Neural cell (in vitro differentiated cells): ENCODE measurements at regions not wholly inside any gene's neighbourhood (a gene's known extent, or its start where the extent isn't known, plus 50 kb on each side); places are given as distances from the start of the nearest gene placed in this dataset.

Source experiments
- POLR2AphosphoS5 ChIP-seq: IDR thresholded peaks from 2 replicates; pipeline ENCODE4 v1.6.1; 2012
- TF ChIP-seq, protein P1 (sequence below): fragments of 450-650 bp; IDR thresholded peaks from 2 replicates; pipeline ENCODE4 v1.5.1; 2014; ENCODE audit warnings: antibody characterized with exemption, mild to moderate bottlenecking, moderate library complexity; ENCODE audit not compliant: poor library complexity, severe bottlenecking

DNA sequence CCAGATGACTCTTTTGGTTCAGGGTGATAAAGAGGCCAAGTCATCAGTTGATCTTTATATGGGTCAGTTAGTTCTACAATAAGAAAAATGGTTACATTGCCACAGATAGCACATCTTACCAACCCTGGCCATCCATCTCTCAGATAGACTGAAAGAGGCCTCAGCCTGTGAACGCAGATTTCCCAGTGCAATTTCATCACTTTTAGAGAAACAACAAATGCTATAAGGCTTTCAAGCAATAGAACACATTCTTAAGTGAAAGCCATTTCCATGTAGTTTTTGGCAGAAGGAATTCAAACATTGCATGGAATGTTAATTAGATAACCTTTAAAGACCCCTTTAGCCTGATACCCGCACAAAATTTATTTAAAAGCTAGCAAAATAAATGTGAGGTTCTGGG, 200.6 kb upstream of the ZBTB20 start:
- TF ChIP-seq, protein P1, sequence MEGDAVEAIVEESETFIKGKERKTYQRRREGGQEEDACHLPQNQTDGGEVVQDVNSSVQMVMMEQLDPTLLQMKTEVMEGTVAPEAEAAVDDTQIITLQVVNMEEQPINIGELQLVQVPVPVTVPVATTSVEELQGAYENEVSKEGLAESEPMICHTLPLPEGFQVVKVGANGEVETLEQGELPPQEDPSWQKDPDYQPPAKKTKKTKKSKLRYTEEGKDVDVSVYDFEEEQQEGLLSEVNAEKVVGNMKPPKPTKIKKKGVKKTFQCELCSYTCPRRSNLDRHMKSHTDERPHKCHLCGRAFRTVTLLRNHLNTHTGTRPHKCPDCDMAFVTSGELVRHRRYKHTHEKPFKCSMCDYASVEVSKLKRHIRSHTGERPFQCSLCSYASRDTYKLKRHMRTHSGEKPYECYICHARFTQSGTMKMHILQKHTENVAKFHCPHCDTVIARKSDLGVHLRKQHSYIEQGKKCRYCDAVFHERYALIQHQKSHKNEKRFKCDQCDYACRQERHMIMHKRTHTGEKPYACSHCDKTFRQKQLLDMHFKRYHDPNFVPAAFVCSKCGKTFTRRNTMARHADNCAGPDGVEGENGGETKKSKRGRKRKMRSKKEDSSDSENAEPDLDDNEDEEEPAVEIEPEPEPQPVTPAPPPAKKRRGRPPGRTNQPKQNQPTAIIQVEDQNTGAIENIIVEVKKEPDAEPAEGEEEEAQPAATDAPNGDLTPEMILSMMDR = no peak
- no peak for TF ChIP-seq POLR2AphosphoS5
